Aorta (tissue), 5 donors: ENCODE measurements at regions not wholly inside any gene's neighbourhood (a gene's known extent, or its start where the extent isn't known, plus 50 kb on each side); places are given as distances from the start of the nearest gene placed in this dataset.

ENCODE experiments used
- ATAC-seq: fragments of 200-7000 bp; cut with Tn5 transposase; one replicate; pipeline ENCODE4 v1.9.1; 2022; ENCODE audit warnings: moderate library complexity; ENCODE audit not compliant: low FRiP score
- DNase-seq, 2 donors: peaks; one replicate each; pipeline ENCODE4 v3.0.0-alpha.2; 2020
- H3K27ac ChIP-seq, 2 donors: one replicate each; pipeline ENCODE4 v1.5.1; 2013; ENCODE audit warnings: low read length in 2 of 2, mild to moderate bottlenecking in 2 of 2, moderate library complexity in 2 of 2, control low read depth in 1 of 2, inconsistent platforms in 1 of 2, low read depth in 1 of 2
- H3K27me3 ChIP-seq, 2 donors: one replicate each; pipeline ENCODE4 v1.6.1; 2013; ENCODE audit warnings: control low read depth in 1 of 2, low read length in 1 of 2, mild to moderate bottlenecking in 1 of 2, moderate library complexity in 1 of 2; ENCODE audit not compliant: insufficient read depth in 2 of 2, control insufficient read depth in 1 of 2
- H3K36me3 ChIP-seq, 2 donors: one replicate each; pipeline ENCODE4 v1.6.1; 2013; ENCODE audit warnings: control low read depth in 1 of 2, low read length in 1 of 2, mild to moderate bottlenecking in 1 of 2; ENCODE audit not compliant: insufficient read depth in 2 of 2, control insufficient read depth in 1 of 2
- H3K4me1 ChIP-seq, 2 donors: one replicate each; pipeline ENCODE4 v1.6.1; 2013; ENCODE audit warnings: low read length in 2 of 2, control low read depth in 1 of 2, mild to moderate bottlenecking in 1 of 2, moderate library complexity in 1 of 2; ENCODE audit not compliant: insufficient read depth in 2 of 2, control insufficient read depth in 1 of 2
- H3K4me3 ChIP-seq, 2 donors: one replicate each; pipeline ENCODE4 v1.5.1; 2013; ENCODE audit warnings: low read length in 2 of 2, control low read depth in 1 of 2, mild to moderate bottlenecking in 1 of 2
- H3K9me3 ChIP-seq: one replicate; pipeline ENCODE4 v1.6.1; 2013; ENCODE audit warnings: mild to moderate bottlenecking, low read length; ENCODE audit not compliant: control insufficient read depth
- WGBS, 2 donors: extraction: QIAGEN DNeasy Blood & Tissue Kit; methylation state at CpG; one replicate each; pipeline ENCODE4 v1.1.7; 2013; 5-methylcytosine and 5-hydroxymethylcytosine counted together
- intact Hi-C, 2 donors: fragments of 100-400 bp; cut with DNase I; formaldehyde crosslinking; loops; one replicate each; pipeline versions ENCODE4 v1.14.2 to v1.15.0; 2022
- donor health status: healthy with polysubstance abuse.
- donor health status: Bipolar disorder and iron deficiency.
- donor health status: DM: no; HTN: no; CAD: no.
- donor health status: DM: no; HTN: no; CAD: no.
- donor health status: DM: yes; HTN: yes; CAD: no.

- H3K4me1 ChIP-seq = no peaks in the 10 kb centered on the region
- no peak overlapping the region for H3K27ac ChIP-seq
- H3K4me3 ChIP-seq = no peak overlapping the region
- no peaks in the 10 kb centered on the region for H3K36me3 ChIP-seq
- no peak for ATAC-seq
- WGBS, 2 donors = 29 to 40% methylated on average over 3 of the region's 3 CpGs
- DNase-seq = no peak
- intact Hi-C loops = no loop called here
- H3K27me3 ChIP-seq = no peaks in the 10 kb centered on the region
- no peaks in the 10 kb centered on the region for H3K9me3 ChIP-seq
These were observed 856.6 kb downstream of the CENPC start for GRCh38 chr4:66688674-66689073.

GRCh38 chr4:66687459-66687858 is 857.8 kb downstream of the CENPC start:
- H3K4me3 ChIP-seq = no peak overlapping the region
- no peak for ATAC-seq
- H3K27me3 ChIP-seq = no peaks in the 10 kb centered on the region
- no peak overlapping the region for H3K27ac ChIP-seq
- H3K4me1 ChIP-seq = no peaks in the 10 kb centered on the region
- no peaks in the 10 kb centered on the region for H3K36me3 ChIP-seq
- DNase-seq = no peak
- intact Hi-C loops = no loop called here
- WGBS, 2 donors = 32 to 35% methylated on average over 2 of the region's 2 CpGs
- H3K9me3 ChIP-seq = no peaks in the 10 kb centered on the region

GRCh38 chr4:66681962-66682361 is 863.3 kb downstream of the CENPC start:
- intact Hi-C loops = no loop called here
- no peak overlapping the region for H3K4me3 ChIP-seq
- ATAC-seq (no peak), DNase-seq (no peak)
- H3K27me3 ChIP-seq = no peaks in the 10 kb centered on the region
- H3K36me3 ChIP-seq = no peaks in the 10 kb centered on the region
- H3K4me1 ChIP-seq = no peaks in the 10 kb centered on the region
- H3K27ac ChIP-seq = no peak overlapping the region
- no peaks in the 10 kb centered on the region for H3K9me3 ChIP-seq

GRCh38 chr4:66667249-66667648 is 878.1 kb downstream of the CENPC start:
- Histone ChIP-seq H3K9me3 (no peaks in the 10 kb centered on the region), H3K4me3 (no peak overlapping the region), H3K36me3 (no peaks in the 10 kb centered on the region), H3K27me3 (no peaks in the 10 kb centered on the region), H3K27ac (no peak overlapping the region), H3K4me1 (no peaks in the 10 kb centered on the region)
- no peak for ATAC-seq
- 91 to 97% methylated on average over 1 of the region's 1 CpG for WGBS, 2 donors
- intact Hi-C loops = no loop called here
- no peak for DNase-seq

GRCh38 chr4:66662620-66663019 is 882.7 kb downstream of the CENPC start:
- H3K9me3 ChIP-seq = no peaks in the 10 kb centered on the region
- WGBS, 2 donors = 71 to 77% methylated on average over 3 of the region's 3 CpGs
- intact Hi-C loops = no loop called here
- H3K27ac ChIP-seq = no peak overlapping the region
- no peaks in the 10 kb centered on the region for H3K4me1 ChIP-seq
- no peak overlapping the region for H3K4me3 ChIP-seq
- no peaks in the 10 kb centered on the region for H3K27me3 ChIP-seq
- no peaks in the 10 kb centered on the region for H3K36me3 ChIP-seq
- ATAC-seq = no peak
- DNase-seq = no peak

- H3K27me3 ChIP-seq = no peaks in the 10 kb centered on the region
- 49 to 50% methylated on average over 2 of the region's 2 CpGs for WGBS, 2 donors
- no peaks in the 10 kb centered on the region for H3K9me3 ChIP-seq
- DNase-seq (no peak), ATAC-seq (no peak)
- no peak overlapping the region for H3K4me3 ChIP-seq
- intact Hi-C loops = no loop called here
- no peak overlapping the region for H3K27ac ChIP-seq
- H3K4me1 ChIP-seq = no peaks in the 10 kb centered on the region
- H3K36me3 ChIP-seq = no peaks in the 10 kb centered on the region
These were observed 886.5 kb downstream of the CENPC start for GRCh38 chr4:66658809-66659208.

GRCh38 chr4:66655505-66655904 is 889.8 kb downstream of the CENPC start:
- H3K4me3 ChIP-seq = no peak overlapping the region
- no peaks in the 10 kb centered on the region for H3K36me3 ChIP-seq
- no peaks in the 10 kb centered on the region for H3K4me1 ChIP-seq
- H3K27ac ChIP-seq = no peak overlapping the region
- DNase-seq (no peak), ATAC-seq (no peak)
- no peaks in the 10 kb centered on the region for H3K27me3 ChIP-seq
- no peaks in the 10 kb centered on the region for H3K9me3 ChIP-seq
- intact Hi-C loops = no loop called here
- 81 to 82% methylated on average over 2 of the region's 2 CpGs for WGBS, 2 donors

GRCh38 chr4:66653937-66654336 is 891.4 kb downstream of the CENPC start:
- Histone ChIP-seq H3K4me1 (no peaks in the 10 kb centered on the region), H3K27ac (no peak overlapping the region), H3K9me3 (no peaks in the 10 kb centered on the region), H3K27me3 (no peaks in the 10 kb centered on the region), H3K4me3 (no peak overlapping the region), H3K36me3 (no peaks in the 10 kb centered on the region)
- 1 to 6% methylated on average over 2 of the region's 2 CpGs for WGBS, 2 donors
- intact Hi-C loops = no loop called here
- ATAC-seq = no peak
- DNase-seq = no peak

- H3K36me3 ChIP-seq = no peaks in the 10 kb centered on the region
- WGBS, 2 donors = 53 to 74% methylated on average over 2 of the region's 2 CpGs
These were observed 896.1 kb downstream of the CENPC start for GRCh38 chr4:66649236-66649635.

More at GRCh38 chr4:66649236-66649635, 896.1 kb downstream of the CENPC start:
- DNase-seq = no peak
- H3K4me3 ChIP-seq = no peak overlapping the region
- H3K27ac ChIP-seq = no peak overlapping the region
- H3K27me3 ChIP-seq = no peaks in the 10 kb centered on the region
- intact Hi-C loops = no loop called here
- ATAC-seq = no peak
- H3K4me1 ChIP-seq = no peaks in the 10 kb centered on the region
- H3K9me3 ChIP-seq = no peaks in the 10 kb centered on the region
